Loucy (cell line): ENCODE measurements at regions not wholly inside any gene's neighbourhood (a gene's known extent, or its start where the extent isn't known, plus 50 kb on each side); places are given as distances from the start of the nearest gene placed in this dataset.

ENCODE experiments used
- CTCF ChIP-seq: fragments of 200-600 bp; sonication (generic); conservative IDR thresholded peaks from 2 replicates; pipeline ENCODE4 v1.5.1; 2014; ENCODE audit warnings: mild to moderate bottlenecking, antibody characterized with exemption, low read length
- EZH2phosphoT487 ChIP-seq: fragments of 200-600 bp; IDR thresholded peaks from 2 replicates; pipeline ENCODE4 v1.6.1; 2018; ENCODE audit warnings: antibody characterized with exemption, mild to moderate bottlenecking, moderate library complexity, borderline replicate concordance

GRCh38 chr9:20242510-20243189 is 379.6 kb downstream of the MLLT3 start:
- no peak for TF ChIP-seq CTCF
- no peak for TF ChIP-seq EZH2phosphoT487
